GM12892 (cell line): ENCODE measurements at regions not wholly inside any gene's neighbourhood (a gene's known extent, or its start where the extent isn't known, plus 50 kb on each side); places are given as distances from the start of the nearest gene placed in this dataset.

Experiments used
- DNase-seq: peaks from one replicate; pipeline ENCODE4 v3.0.0; 2011; ENCODE audit not compliant: insufficient read length
- FAIRE-seq: peaks from 2 replicates; lab custom pipeline; 2011; peaks lifted over from hg19 to GRCh38; lab: Jason Lieb, UNC
- POLR2A ChIP-seq: IDR thresholded peaks from 2 replicates; pipeline ENCODE4 v1.6.1; 2011; ENCODE audit warnings: low read depth, low read length, control low read depth
- POLR2AphosphoS5 ChIP-seq: IDR thresholded peaks from 2 replicates; pipeline ENCODE4 v1.6.1; 2011; ENCODE audit warnings: low read depth, low read length, control low read depth
- TAF1 ChIP-seq: IDR thresholded peaks from 2 replicates; pipeline ENCODE4 v1.6.1; 2011; ENCODE audit warnings: low read depth, mild to moderate bottlenecking, control low read depth, low read length, borderline replicate concordance

GRCh38 chr1:4308806-4309205 is 345.6 kb upstream of the AJAP1 start:
- FAIRE-seq (no peak), DNase-seq (no peak)
- no peak for TF ChIP-seq POLR2A
- TF ChIP-seq POLR2AphosphoS5 = no peak
- TF ChIP-seq TAF1 = no peak

GRCh38 chr1:4309676-4310320 is 344.6 kb upstream of the AJAP1 start:
- no peak for DNase-seq

GRCh38 chr1:4310396-4310923 is 343.9 kb upstream of the AJAP1 start:
- no peak for DNase-seq
- TF ChIP-seq POLR2A = no peak
- no peak for TF ChIP-seq TAF1
- no peak for TF ChIP-seq POLR2AphosphoS5
- FAIRE-seq = no peak

More at GRCh38 chr1:4309676-4310320, 344.6 kb upstream of the AJAP1 start:
- FAIRE-seq = no peak
- TF ChIP-seq POLR2AphosphoS5 = no peak
- no peak for TF ChIP-seq TAF1
- TF ChIP-seq POLR2A = no peak

- FAIRE-seq = no peak
- TF ChIP-seq POLR2A (no peak), POLR2AphosphoS5 (no peak), TAF1 (no peak)
- DNase-seq = no peak
Measured at GRCh38 chr1:4312024-4312423, 342.4 kb upstream of the AJAP1 start.

- TF ChIP-seq POLR2A = no peak
- FAIRE-seq (no peak), DNase-seq (no peak)
Measured at GRCh38 chr1:4315202-4315601, 339.2 kb upstream of the AJAP1 start.

- FAIRE-seq = no peak
- TF ChIP-seq POLR2A (no peak), POLR2AphosphoS5 (no peak)
- no peak for DNase-seq
Measured at GRCh38 chr1:4317207-4317606, 337.2 kb upstream of the AJAP1 start.

- DNase-seq (no peak), FAIRE-seq (no peak)
- TF ChIP-seq TAF1 (no peak), POLR2AphosphoS5 (no peak), POLR2A (no peak)
Measured at GRCh38 chr1:4318720-4319119, 335.7 kb upstream of the AJAP1 start.

GRCh38 chr1:4319496-4319895 is 334.9 kb upstream of the AJAP1 start:
- FAIRE-seq (no peak), DNase-seq (no peak)
- TF ChIP-seq POLR2A (no peak), TAF1 (no peak), POLR2AphosphoS5 (no peak)

GRCh38 chr1:4322881-4323280 is 331.5 kb upstream of the AJAP1 start:
- DNase-seq (no peak), FAIRE-seq (no peak)
- TF ChIP-seq POLR2AphosphoS5 = no peak
- TF ChIP-seq TAF1 = no peak
- TF ChIP-seq POLR2A = no peak

GRCh38 chr1:4323309-4323708 is 331.1 kb upstream of the AJAP1 start:
- FAIRE-seq = no peak
- no peak for DNase-seq
- TF ChIP-seq POLR2A = no peak
- no peak for TF ChIP-seq POLR2AphosphoS5
- no peak for TF ChIP-seq TAF1

GRCh38 chr1:4324525-4324924 is 329.9 kb upstream of the AJAP1 start:
- FAIRE-seq (no peak), DNase-seq (no peak)
- no peak for TF ChIP-seq POLR2AphosphoS5
- TF ChIP-seq POLR2A = no peak

- FAIRE-seq = no peak
- TF ChIP-seq POLR2AphosphoS5 (no peak), POLR2A (no peak), TAF1 (no peak)
- no peak for DNase-seq
Measured at GRCh38 chr1:4327142-4327541, 327.3 kb upstream of the AJAP1 start.
